SKM-1 (cell line): ENCODE measurements at regions not wholly inside any gene's neighbourhood (a gene's known extent, or its start where the extent isn't known, plus 50 kb on each side); places are given as distances from the start of the nearest gene placed in this dataset.

ENCODE experiments used
- DNase-seq: peaks from one replicate; lab custom pipeline; 2025; ENCODE audit not compliant: unreplicated experiment; lab: John Stamatoyannopoulos, UW

GRCh38 chr14:97604731-97605130, 807.5 kb downstream of the VRK1 start:
- DNase-seq = no peak

GRCh38 chr14:97618401-97618800, 821.2 kb downstream of the VRK1 start:
- DNase-seq = no peak

- DNase-seq = no peak
These were observed 821.9 kb downstream of the VRK1 start for GRCh38 chr14:97618917-97619690.

GRCh38 chr14:97620066-97620465, 822.9 kb downstream of the VRK1 start:
- no peak for DNase-seq

GRCh38 chr14:97624985-97625384, 827.8 kb downstream of the VRK1 start:
- no peak for DNase-seq

- DNase-seq = no peak
These were observed 828.3 kb downstream of the VRK1 start for GRCh38 chr14:97625477-97625876.

GRCh38 chr14:97626088-97626487, 828.9 kb downstream of the VRK1 start:
- DNase-seq = no peak

GRCh38 chr14:97630249-97630648, 833.1 kb downstream of the VRK1 start:
- no peak for DNase-seq

- no peak for DNase-seq
These were observed 836.1 kb downstream of the VRK1 start for GRCh38 chr14:97633131-97633738.

- DNase-seq = no peak
These were observed 837.6 kb downstream of the VRK1 start for GRCh38 chr14:97634751-97635150.

GRCh38 chr14:97638864-97639263, 841.7 kb downstream of the VRK1 start:
- no peak for DNase-seq

GRCh38 chr14:97640031-97640430, 842.8 kb downstream of the VRK1 start:
- no peak for DNase-seq

- no peak for DNase-seq
These were observed 844.6 kb downstream of the VRK1 start for GRCh38 chr14:97641827-97642226.

GRCh38 chr14:97642631-97643030, 845.4 kb downstream of the VRK1 start:
- no peak for DNase-seq

- no peak for DNase-seq
These were observed 847.2 kb downstream of the VRK1 start for GRCh38 chr14:97644365-97644764.

GRCh38 chr14:97649752-97650151, 852.6 kb downstream of the VRK1 start:
- DNase-seq = no peak

GRCh38 chr14:97655169-97655948, 858.2 kb downstream of the VRK1 start:
- no peak for DNase-seq

- DNase-seq = no peak
These were observed 860.4 kb downstream of the VRK1 start for GRCh38 chr14:97657609-97658008.

GRCh38 chr14:97687944-97688630, 890.9 kb downstream of the VRK1 start:
- DNase-seq = no peak

GRCh38 chr14:97688631-97689336, 891.6 kb downstream of the VRK1 start:
- no peak for DNase-seq

- DNase-seq = no peak
These were observed 894.9 kb downstream of the VRK1 start for GRCh38 chr14:97692084-97692483.
